ENCODE measurements at regions not wholly inside any gene's neighbourhood (a gene's known extent, or its start where the extent isn't known, plus 50 kb on each side); places are given as distances from the start of the nearest gene placed in this dataset.

GRCh38 chr5:155081618-155082017, 68.1 kb downstream of the KIF4B start:
- no peaks in the 10 kb centered on the region for H3K36me3 ChIP-seq (ENCODE audit: control insufficient read depth, insufficient read depth, low read length)
- no peaks in the 10 kb centered on the region for H3K4me1 ChIP-seq (ENCODE audit: control insufficient read depth, insufficient read depth, low read length)
- no peak for TF ChIP-seq SIN3A (IDR thresholded peaks at IDR 0.05; ENCODE audit: borderline replicate concordance, insufficient read depth, low read depth, low read length)
- no peak for TF ChIP-seq CTCF (IDR thresholded peaks at IDR 0.05)
- no peak for TF ChIP-seq TCF7L2 (IDR thresholded peaks at IDR 0.05; ENCODE audit: low read depth, low read length)
- TF ChIP-seq REST (IDR thresholded peaks at IDR 0.05; ENCODE audit: insufficient read depth in 1 of 2, low read depth in 2 of 2, low read length in 1 of 2), result no peak
- TF ChIP-seq POLR2AphosphoS5 (IDR thresholded peaks at IDR 0.05; ENCODE audit: low read depth, low read length), result no peak
- H3K4me3 ChIP-seq (ENCODE audit: low read depth in 2 of 2, low read length in 2 of 2), result no peak overlapping the region
- DNase-seq (ENCODE audit: low read depth, low spot score), result no peak
- ChIA-PET POLR2A (no interaction called here), CTCF (no interaction called here)
- H3K9me3 ChIP-seq (ENCODE audit: control insufficient read depth, insufficient read depth, low read depth, low read length), result no peaks in the 10 kb centered on the region; the same call in 1 of the 2 replicates
- in situ Hi-C loops (cut with HindIII; ENCODE audit: low pct_unique_long_range_greater_than_20kb, low sequenced_read_pairs) (no loop called here), intact Hi-C loops (cut with micrococcal nuclease; ENCODE audit: unreplicated experiment) (no loop called here)
- no TSS peak for BruUV-seq (replicated peaks)
- H3K27me3 ChIP-seq (ENCODE audit: control insufficient read depth, insufficient read depth, low read length), result no peaks in the 10 kb centered on the region
- H3K27ac ChIP-seq (ENCODE audit: low read length), result no peak overlapping the region
- no peak for ATAC-seq

GRCh38 chr5:155082401-155082800, 68.8 kb downstream of the KIF4B start:
- DNase-seq (ENCODE audit: low read depth, low spot score), result peak; percentile 18
- CTCF ChIA-PET, result no interaction called here
- Histone ChIP-seq H3K27ac (ENCODE audit: low read length) (no peak overlapping the region), H3K4me1 (ENCODE audit: control insufficient read depth, insufficient read depth, low read length) (no peaks in the 10 kb centered on the region), H3K27me3 (ENCODE audit: control insufficient read depth, insufficient read depth, low read length) (no peaks in the 10 kb centered on the region), H3K4me3 (ENCODE audit: low read depth in 2 of 2, low read length in 2 of 2) (no peak overlapping the region), H3K9me3 (ENCODE audit: control insufficient read depth, insufficient read depth, low read depth, low read length) (no peaks in the 10 kb centered on the region; the same call in 1 of the 2 replicates), H3K36me3 (ENCODE audit: control insufficient read depth, insufficient read depth, low read length) (no peaks in the 10 kb centered on the region)
- intact Hi-C loops (cut with micrococcal nuclease; ENCODE audit: unreplicated experiment) (no loop called here), in situ Hi-C loops (cut with HindIII; ENCODE audit: low pct_unique_long_range_greater_than_20kb, low sequenced_read_pairs) (no loop called here)
- BruUV-seq (replicated peaks), result no TSS peak
- ATAC-seq, result peak; percentile 83
- POLR2A ChIA-PET, result interaction anchor here (0.6 kb wide), 1 partner anchor 1883 kb away, joined by 3 read pairs; no protein-coding TSS in a partner anchor
- TF ChIP-seq TCF7L2 (IDR thresholded peaks at IDR 0.05; ENCODE audit: low read depth, low read length) (no peak), REST (IDR thresholded peaks at IDR 0.05; ENCODE audit: insufficient read depth in 1 of 2, low read depth in 2 of 2, low read length in 1 of 2) (no peak), POLR2AphosphoS5 (IDR thresholded peaks at IDR 0.05; ENCODE audit: low read depth, low read length) (no peak), SIN3A (IDR thresholded peaks at IDR 0.05; ENCODE audit: borderline replicate concordance, insufficient read depth, low read depth, low read length) (no peak), CTCF (IDR thresholded peaks at IDR 0.05) (no peak)
